ENCODE measurements at regions not wholly inside any gene's neighbourhood (a gene's known extent, or its start where the extent isn't known, plus 50 kb on each side); places are given as distances from the start of the nearest gene placed in this dataset.

- TF ChIP-seq CTCF (optimal IDR thresholded peaks at IDR 0.05 in 1 of 3, IDR thresholded peaks at IDR 0.05 in 1 of 3, conservative IDR thresholded peaks at IDR 0.05 in 1 of 3; ENCODE audit: extremely low read depth in 1 of 3, insufficient read depth in 2 of 3, low read length in 3 of 3) (peak; percentile 92 to 95 (median 94)), EZH2 (IDR thresholded peaks at IDR 0.05; ENCODE audit: low read length) (no peak)
These were observed 183.8 kb upstream of the IL12A start for GRCh38 chr3:159804726-159805410.
